ENCODE measurements at regions not wholly inside any gene's neighbourhood (a gene's known extent, or its start where the extent isn't known, plus 50 kb on each side); places are given as distances from the start of the nearest gene placed in this dataset.

GRCh38 chr6:126439040-126439439, 99.1 kb downstream of the CENPW start:
- TF ChIP-seq, protein P1, sequence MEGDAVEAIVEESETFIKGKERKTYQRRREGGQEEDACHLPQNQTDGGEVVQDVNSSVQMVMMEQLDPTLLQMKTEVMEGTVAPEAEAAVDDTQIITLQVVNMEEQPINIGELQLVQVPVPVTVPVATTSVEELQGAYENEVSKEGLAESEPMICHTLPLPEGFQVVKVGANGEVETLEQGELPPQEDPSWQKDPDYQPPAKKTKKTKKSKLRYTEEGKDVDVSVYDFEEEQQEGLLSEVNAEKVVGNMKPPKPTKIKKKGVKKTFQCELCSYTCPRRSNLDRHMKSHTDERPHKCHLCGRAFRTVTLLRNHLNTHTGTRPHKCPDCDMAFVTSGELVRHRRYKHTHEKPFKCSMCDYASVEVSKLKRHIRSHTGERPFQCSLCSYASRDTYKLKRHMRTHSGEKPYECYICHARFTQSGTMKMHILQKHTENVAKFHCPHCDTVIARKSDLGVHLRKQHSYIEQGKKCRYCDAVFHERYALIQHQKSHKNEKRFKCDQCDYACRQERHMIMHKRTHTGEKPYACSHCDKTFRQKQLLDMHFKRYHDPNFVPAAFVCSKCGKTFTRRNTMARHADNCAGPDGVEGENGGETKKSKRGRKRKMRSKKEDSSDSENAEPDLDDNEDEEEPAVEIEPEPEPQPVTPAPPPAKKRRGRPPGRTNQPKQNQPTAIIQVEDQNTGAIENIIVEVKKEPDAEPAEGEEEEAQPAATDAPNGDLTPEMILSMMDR (conservative IDR thresholded peaks at IDR 0.05; ENCODE audit: control insufficient read depth, insufficient read depth, low read depth, low read length): no peak
- no peak overlapping the region for H3K4me3 ChIP-seq (ENCODE audit: control insufficient read depth, low read depth, low read length)
- DNase-seq (ENCODE audit: low read depth): no peak

- TF ChIP-seq, protein P1 (conservative IDR thresholded peaks at IDR 0.05; ENCODE audit: control insufficient read depth, insufficient read depth, low read depth, low read length): no peak
These were observed 101.0 kb downstream of the CENPW start for GRCh38 chr6:126440923-126441322.

DNA sequence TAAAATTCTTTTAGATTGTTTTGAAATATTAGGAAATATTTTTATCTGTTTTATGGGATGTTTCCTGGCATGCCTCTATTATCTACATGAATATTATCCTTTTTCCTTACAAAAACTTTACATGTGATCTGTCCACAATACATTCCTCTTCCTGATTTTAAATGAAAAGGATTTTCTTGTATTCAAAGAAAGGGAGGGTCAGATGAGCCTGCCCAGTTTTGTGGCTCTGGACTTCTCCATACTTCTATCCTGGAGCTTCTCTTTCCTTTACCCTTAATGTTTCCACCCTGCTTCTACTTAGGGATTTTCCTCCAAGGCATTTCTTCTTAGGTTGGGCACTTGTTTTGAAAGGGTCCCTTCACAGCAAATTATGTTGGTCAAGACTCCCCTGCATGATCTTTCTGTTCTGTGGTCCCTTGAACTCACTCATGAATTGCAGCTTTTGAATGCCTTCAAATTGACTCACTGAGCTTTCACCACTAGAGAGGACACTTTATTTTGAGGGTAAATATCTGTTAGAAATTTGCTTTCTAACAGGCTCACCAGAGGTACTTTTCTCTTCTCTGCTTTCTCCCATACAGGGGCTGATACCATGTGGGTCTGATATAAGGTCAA, 104.9 kb downstream of the CENPW start:
- no peak overlapping the region for H3K4me3 ChIP-seq (ENCODE audit: control insufficient read depth, low read depth, low read length)
- TF ChIP-seq, protein P1 (conservative IDR thresholded peaks at IDR 0.05; ENCODE audit: control insufficient read depth, insufficient read depth, low read depth, low read length): no peak
- DNase-seq (ENCODE audit: low read depth): peak; percentile 38

More at GRCh38 chr6:126440923-126441322, 101.0 kb downstream of the CENPW start:
- no peak for DNase-seq (ENCODE audit: low read depth)
- H3K4me3 ChIP-seq (ENCODE audit: control insufficient read depth, low read depth, low read length): no peak overlapping the region

- no peak for DNase-seq (ENCODE audit: low read depth)
- no peak overlapping the region for H3K4me3 ChIP-seq (ENCODE audit: control insufficient read depth, low read depth, low read length)
- TF ChIP-seq, protein P1 (conservative IDR thresholded peaks at IDR 0.05; ENCODE audit: control insufficient read depth, insufficient read depth, low read depth, low read length): no peak
These were observed 106.3 kb downstream of the CENPW start for GRCh38 chr6:126446248-126446647.

GRCh38 chr6:126447367-126447766, 107.5 kb downstream of the CENPW start:
- no peak overlapping the region for H3K4me3 ChIP-seq (ENCODE audit: control insufficient read depth, low read depth, low read length)
- no peak for DNase-seq (ENCODE audit: low read depth)
- TF ChIP-seq, protein P1 (conservative IDR thresholded peaks at IDR 0.05; ENCODE audit: control insufficient read depth, insufficient read depth, low read depth, low read length): no peak

GRCh38 chr6:126461045-126461444, 121.1 kb downstream of the CENPW start:
- TF ChIP-seq, protein P1 (conservative IDR thresholded peaks at IDR 0.05; ENCODE audit: control insufficient read depth, insufficient read depth, low read depth, low read length): no peak
- no peak overlapping the region for H3K4me3 ChIP-seq (ENCODE audit: control insufficient read depth, low read depth, low read length)
- DNase-seq (ENCODE audit: low read depth): peak; percentile 11

DNA sequence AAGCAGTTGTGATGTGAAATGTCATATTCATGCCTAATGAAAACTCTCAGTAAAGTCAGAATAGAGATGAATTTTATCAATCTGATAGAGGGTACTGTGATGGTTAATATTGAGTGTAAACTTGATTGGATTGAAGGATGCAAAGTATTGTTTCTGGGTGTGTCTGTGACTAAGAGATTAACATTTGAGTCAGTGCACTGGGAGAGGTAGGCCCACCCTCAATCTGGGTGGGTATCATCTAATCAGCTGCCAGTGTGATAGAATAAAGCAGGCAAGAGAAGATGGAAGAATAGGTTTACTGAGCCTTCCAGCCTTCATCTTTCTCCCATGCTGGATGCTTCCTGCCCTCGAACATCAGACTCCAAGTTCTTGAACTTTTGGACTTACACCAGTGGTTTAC, 124.3 kb downstream of the CENPW start:
- no peak overlapping the region for H3K4me3 ChIP-seq (ENCODE audit: control insufficient read depth, low read depth, low read length)
- no peak for DNase-seq (ENCODE audit: low read depth)
- TF ChIP-seq, protein P1 (conservative IDR thresholded peaks at IDR 0.05; ENCODE audit: control insufficient read depth, insufficient read depth, low read depth, low read length): no peak

Measured in fibroblast of mammary gland (primary cell).